ENCODE measurements at regions not wholly inside any gene's neighbourhood (a gene's known extent, or its start where the extent isn't known, plus 50 kb on each side); places are given as distances from the start of the nearest gene placed in this dataset.

DNA sequence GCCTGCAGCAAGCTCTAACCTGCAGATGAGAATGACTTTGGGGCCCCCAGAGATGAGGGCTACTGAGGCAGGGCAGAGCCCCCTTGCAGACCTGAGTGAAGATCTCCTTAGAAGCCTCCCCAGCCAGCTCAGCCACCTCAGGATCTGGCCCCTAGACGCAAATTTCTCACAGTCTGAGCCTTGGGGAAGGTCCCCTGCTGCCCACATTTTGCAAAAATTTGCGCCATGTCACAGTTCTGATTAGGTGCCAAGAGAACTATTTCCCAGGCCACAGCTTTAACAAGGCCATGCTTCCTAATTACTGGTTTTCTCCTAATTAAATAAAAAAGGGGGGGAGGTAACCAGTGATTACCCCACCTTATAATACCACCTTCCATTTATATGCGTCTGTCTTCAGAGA is 81.0 kb upstream of the HES1 start:
- no peak for TF ChIP-seq POLR2AphosphoS5 (IDR thresholded peaks at IDR 0.05; ENCODE audit: low read depth, low read length)
- no peak for TF ChIP-seq POLR2A (IDR thresholded peaks at IDR 0.05; ENCODE audit: low read depth, low read length)
- TF ChIP-seq SPI1 (IDR thresholded peaks at IDR 0.05; ENCODE audit: low read depth, low read length), result no peak
